ENCODE measurements at regions not wholly inside any gene's neighbourhood (a gene's known extent, or its start where the extent isn't known, plus 50 kb on each side); places are given as distances from the start of the nearest gene placed in this dataset.

- Histone ChIP-seq H3K9me3 (peaks cover 7% of the 10 kb centered on the region), H3K36me3 (no peaks in the 10 kb centered on the region), H3K27me3 (ENCODE audit: low read depth) (peaks cover 5% of the 10 kb centered on the region), H3K27ac (no peak overlapping the region), H3K4me3 (no peak overlapping the region), H3K4me1 (peaks cover 15% of the 10 kb centered on the region)
- peak; percentile 20 for DNase-seq
- no peak for ATAC-seq
- no peak for TF ChIP-seq CTCF (IDR thresholded peaks at IDR 0.05)
- intact Hi-C loops (cut with DNase I) = no loop called here
Observed at GRCh38 chr14:101480022-101480746, 81.1 kb upstream of the DIO3 start.

GRCh38 chr14:101480747-101481530, 80.4 kb upstream of the DIO3 start:
- ATAC-seq (peak in 1 of 2 donors; percentile 57), DNase-seq (peak; percentile 19)
- intact Hi-C loops (cut with DNase I) = no loop called here
- TF ChIP-seq CTCF (IDR thresholded peaks at IDR 0.05) = no peak
- Histone ChIP-seq H3K4me3 (no peak overlapping the region), H3K36me3 (no peaks in the 10 kb centered on the region), H3K4me1 (peaks cover 10% of the 10 kb centered on the region), H3K27me3 (ENCODE audit: low read depth) (peaks cover 5% of the 10 kb centered on the region), H3K9me3 (peaks cover 7% of the 10 kb centered on the region), H3K27ac (no peak overlapping the region)

GRCh38 chr14:101481557-101481956, 79.7 kb upstream of the DIO3 start:
- Histone ChIP-seq H3K9me3 (peaks cover 7% of the 10 kb centered on the region), H3K27me3 (ENCODE audit: low read depth) (peaks cover 5% of the 10 kb centered on the region), H3K4me3 (no peak overlapping the region), H3K4me1 (peaks cover 4% of the 10 kb centered on the region), H3K27ac (no peak overlapping the region), H3K36me3 (no peaks in the 10 kb centered on the region)
- no peak for ATAC-seq
- DNase-seq = peak; percentile 24
- no peak for TF ChIP-seq CTCF (IDR thresholded peaks at IDR 0.05)
- intact Hi-C loops (cut with DNase I) = no loop called here

GRCh38 chr14:101482066-101482465, 79.2 kb upstream of the DIO3 start:
- no peak for DNase-seq
- peaks cover 5% of the 10 kb centered on the region for H3K27me3 ChIP-seq (ENCODE audit: low read depth)
- no peaks in the 10 kb centered on the region for H3K36me3 ChIP-seq
- no peak for ATAC-seq
- no peak for TF ChIP-seq CTCF (IDR thresholded peaks at IDR 0.05)
- H3K27ac ChIP-seq = no peak overlapping the region
- H3K9me3 ChIP-seq = peaks cover 12% of the 10 kb centered on the region
- intact Hi-C loops (cut with DNase I) = no loop called here
- H3K4me1 ChIP-seq = no peaks in the 10 kb centered on the region
- no peak overlapping the region for H3K4me3 ChIP-seq

- intact Hi-C loops (cut with DNase I) = no loop called here
- Histone ChIP-seq H3K27ac (no peak overlapping the region), H3K4me3 (no peak overlapping the region), H3K4me1 (no peaks in the 10 kb centered on the region), H3K27me3 (ENCODE audit: low read depth) (peaks cover 5% of the 10 kb centered on the region), H3K36me3 (no peaks in the 10 kb centered on the region), H3K9me3 (peaks cover 12% of the 10 kb centered on the region)
- no peak for TF ChIP-seq CTCF (IDR thresholded peaks at IDR 0.05)
- ATAC-seq (no peak), DNase-seq (no peak)
Observed at GRCh38 chr14:101483829-101484228, 77.5 kb upstream of the DIO3 start.

Data from lower lobe of right lung (tissue), 2 donors.